ENCODE measurements at regions not wholly inside any gene's neighbourhood (a gene's known extent, or its start where the extent isn't known, plus 50 kb on each side); places are given as distances from the start of the nearest gene placed in this dataset.
"Not testable (repeated sequence)": the region's sequence is repeated elsewhere in the genome, so short reads cannot be mapped to it uniquely, and the experiment has no call there.

DNA sequence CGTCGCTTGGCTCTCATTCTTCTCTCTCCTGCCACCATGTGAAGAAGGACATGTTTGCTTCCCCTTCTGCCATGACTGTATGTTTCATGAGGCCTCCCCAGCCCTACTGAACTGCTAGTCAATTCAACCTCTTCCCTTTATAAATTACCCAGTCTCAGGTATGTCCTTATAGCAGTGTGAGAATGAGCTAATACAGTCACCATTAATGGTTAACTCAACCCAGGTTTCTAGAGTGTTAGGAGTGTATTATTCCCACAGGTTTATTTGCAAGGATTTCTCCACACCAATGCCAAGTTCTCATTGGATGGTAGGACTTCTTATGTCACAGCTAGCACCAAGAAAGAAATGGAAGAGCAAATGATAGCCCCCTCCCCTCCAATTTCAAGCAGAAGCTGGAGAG lies 71.9 kb downstream of the DYNAP start:
- Histone ChIP-seq H3K9me2 (replicated peaks; ENCODE audit: insufficient read depth) (no peaks in the 10 kb centered on the region), H3K36me3 (replicated peaks; ENCODE audit: insufficient read depth, low read depth) (no peaks in the 10 kb centered on the region), H3K79me2 (no peaks in the 10 kb centered on the region), H3K4me2 (no peak overlapping the region), H2AFZ (no peak overlapping the region), H3K27ac (no peak overlapping the region), H3K4me3 (no peak overlapping the region), H3K4me1 (ENCODE audit: insufficient read depth) (no peaks in the 10 kb centered on the region), H4K20me1 (ENCODE audit: insufficient read depth, poor library complexity, severe bottlenecking) (no peaks in the 10 kb centered on the region), H3K9me3 (ENCODE audit: low read depth) (no peaks in the 10 kb centered on the region), H3K27me3 (no peaks in the 10 kb centered on the region)
- no peak for TF ChIP-seq EZH2 (IDR thresholded peaks at IDR 0.05; ENCODE audit: borderline replicate concordance)
- TF ChIP-seq, protein P1, sequence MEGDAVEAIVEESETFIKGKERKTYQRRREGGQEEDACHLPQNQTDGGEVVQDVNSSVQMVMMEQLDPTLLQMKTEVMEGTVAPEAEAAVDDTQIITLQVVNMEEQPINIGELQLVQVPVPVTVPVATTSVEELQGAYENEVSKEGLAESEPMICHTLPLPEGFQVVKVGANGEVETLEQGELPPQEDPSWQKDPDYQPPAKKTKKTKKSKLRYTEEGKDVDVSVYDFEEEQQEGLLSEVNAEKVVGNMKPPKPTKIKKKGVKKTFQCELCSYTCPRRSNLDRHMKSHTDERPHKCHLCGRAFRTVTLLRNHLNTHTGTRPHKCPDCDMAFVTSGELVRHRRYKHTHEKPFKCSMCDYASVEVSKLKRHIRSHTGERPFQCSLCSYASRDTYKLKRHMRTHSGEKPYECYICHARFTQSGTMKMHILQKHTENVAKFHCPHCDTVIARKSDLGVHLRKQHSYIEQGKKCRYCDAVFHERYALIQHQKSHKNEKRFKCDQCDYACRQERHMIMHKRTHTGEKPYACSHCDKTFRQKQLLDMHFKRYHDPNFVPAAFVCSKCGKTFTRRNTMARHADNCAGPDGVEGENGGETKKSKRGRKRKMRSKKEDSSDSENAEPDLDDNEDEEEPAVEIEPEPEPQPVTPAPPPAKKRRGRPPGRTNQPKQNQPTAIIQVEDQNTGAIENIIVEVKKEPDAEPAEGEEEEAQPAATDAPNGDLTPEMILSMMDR (IDR thresholded peaks at IDR 0.05; ENCODE audit: poor library complexity), result no peak
- TF ChIP-seq EZH2phosphoT487 (IDR thresholded peaks at IDR 0.05; ENCODE audit: low read depth, severe bottlenecking, unreplicated experiment), result no peak
- DNase-seq (ENCODE audit: low spot score), result no peak
- WGBS (ENCODE audit: low lambda C conversion rate, missing lambda C conversion rate), result 97% methylated on average over 2 of the region's 2 CpGs

DNA sequence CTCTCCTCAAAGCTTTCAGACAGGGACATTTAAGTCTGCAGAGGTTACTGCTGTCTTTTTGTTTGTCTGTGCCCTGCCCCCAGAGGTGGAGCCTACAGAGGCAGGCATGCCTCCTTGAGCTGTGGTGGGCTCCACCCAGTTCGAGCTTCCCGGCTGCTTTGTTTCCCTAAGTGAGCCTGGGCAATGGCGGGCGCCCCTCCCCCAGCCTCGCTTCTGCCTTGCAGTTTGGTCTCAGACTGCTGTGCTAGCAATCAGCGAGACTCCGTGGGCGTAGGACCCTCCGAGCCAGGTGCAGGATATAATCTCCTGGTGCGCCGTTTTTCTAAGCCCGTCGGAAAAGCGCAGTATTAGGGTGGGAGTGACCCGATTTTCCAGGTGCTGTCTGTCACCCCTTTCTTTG lies 78.7 kb downstream of the DYNAP start:
- not testable (repeated sequence) for H3K4me3 ChIP-seq; H3K9me2 ChIP-seq (replicated peaks; ENCODE audit: insufficient read depth); H4K20me1 ChIP-seq (ENCODE audit: insufficient read depth, poor library complexity, severe bottlenecking); H3K27ac ChIP-seq; H3K9me3 ChIP-seq (ENCODE audit: low read depth); H3K4me1 ChIP-seq (ENCODE audit: insufficient read depth); H2AFZ ChIP-seq; H3K36me3 ChIP-seq (replicated peaks; ENCODE audit: insufficient read depth, low read depth); H3K27me3 ChIP-seq; DNase-seq (ENCODE audit: low spot score); H3K79me2 ChIP-seq; H3K4me2 ChIP-seq
- 98% methylated on average over 15 of the region's 15 CpGs for WGBS (ENCODE audit: low lambda C conversion rate, missing lambda C conversion rate)

DNA sequence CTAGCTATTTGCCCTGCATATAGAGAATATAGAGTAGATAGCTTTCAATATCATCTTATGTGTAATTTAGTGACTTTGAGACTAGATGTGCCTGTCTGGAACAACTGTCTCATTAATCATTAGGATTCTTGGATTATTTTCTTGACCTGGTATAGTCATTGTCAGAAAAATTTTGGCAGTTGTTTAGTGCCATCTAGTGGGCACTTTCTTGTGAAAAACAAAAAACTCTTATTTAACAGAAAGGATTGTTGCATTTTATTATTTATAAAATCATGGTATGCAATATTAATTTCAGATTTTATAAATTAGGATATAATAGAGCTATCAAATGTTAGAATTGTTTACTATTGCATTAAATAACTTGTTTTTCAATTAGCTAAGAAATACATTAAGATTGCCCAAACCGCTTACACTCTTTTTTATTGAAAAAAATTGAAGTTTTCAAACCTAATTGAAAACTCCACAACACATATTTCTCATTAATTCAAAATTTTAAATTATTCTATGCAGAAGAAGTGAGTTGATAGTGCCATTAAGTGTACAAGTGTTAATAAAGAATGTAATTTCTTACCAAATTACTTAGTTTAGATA lies 80.3 kb downstream of the DYNAP start:
- H3K27me3 ChIP-seq, result no peaks in the 10 kb centered on the region
- peak; percentile 52 for DNase-seq (ENCODE audit: low spot score)
- no peaks in the 10 kb centered on the region for H3K36me3 ChIP-seq (replicated peaks; ENCODE audit: insufficient read depth, low read depth)
- H3K9me2 ChIP-seq (replicated peaks; ENCODE audit: insufficient read depth), result no peaks in the 10 kb centered on the region
- no peak overlapping the region for H3K4me2 ChIP-seq
- no peak overlapping the region for H3K4me3 ChIP-seq
- no peaks in the 10 kb centered on the region for H3K4me1 ChIP-seq (ENCODE audit: insufficient read depth)
- H3K79me2 ChIP-seq, result no peaks in the 10 kb centered on the region
- H2AFZ ChIP-seq, result no peak overlapping the region
- no peak overlapping the region for H3K27ac ChIP-seq
- H3K9me3 ChIP-seq (ENCODE audit: low read depth), result no peaks in the 10 kb centered on the region
- TF ChIP-seq EZH2phosphoT487 (IDR thresholded peaks at IDR 0.05; ENCODE audit: low read depth, severe bottlenecking, unreplicated experiment) (no peak), EZH2 (IDR thresholded peaks at IDR 0.05; ENCODE audit: borderline replicate concordance) (no peak)
- TF ChIP-seq, protein P1 (IDR thresholded peaks at IDR 0.05; ENCODE audit: poor library complexity), result peak; percentile 75
- WGBS (ENCODE audit: low lambda C conversion rate, missing lambda C conversion rate), result 100% methylated on average over 1 of the region's 1 CpG
- H4K20me1 ChIP-seq (ENCODE audit: insufficient read depth, poor library complexity, severe bottlenecking), result no peaks in the 10 kb centered on the region

DNA sequence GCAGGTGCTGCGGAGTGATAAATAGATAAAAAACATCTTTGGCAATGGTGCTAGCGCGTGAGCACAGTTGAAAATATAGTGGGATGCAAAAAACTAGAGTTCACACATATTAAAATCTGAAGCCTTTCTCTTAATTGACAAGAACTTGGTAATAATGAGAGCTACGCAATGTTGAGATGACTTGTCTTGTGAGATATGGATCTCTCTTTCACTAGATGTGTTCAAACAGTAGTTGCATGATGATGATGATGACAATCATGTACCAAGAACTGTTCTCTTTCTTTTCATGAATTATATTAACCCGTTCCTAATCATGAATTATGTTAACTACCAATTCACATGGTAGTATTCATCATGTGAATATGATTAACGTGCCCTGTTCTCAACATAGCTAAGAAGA lies 81.1 kb downstream of the DYNAP start:
- TF ChIP-seq, protein P1 (IDR thresholded peaks at IDR 0.05; ENCODE audit: poor library complexity), result no peak
- TF ChIP-seq EZH2 (IDR thresholded peaks at IDR 0.05; ENCODE audit: borderline replicate concordance) (no peak), EZH2phosphoT487 (IDR thresholded peaks at IDR 0.05; ENCODE audit: low read depth, severe bottlenecking, unreplicated experiment) (no peak)
- Histone ChIP-seq H2AFZ (no peak overlapping the region), H3K36me3 (replicated peaks; ENCODE audit: insufficient read depth, low read depth) (no peaks in the 10 kb centered on the region), H3K4me2 (no peak overlapping the region), H3K27ac (peak overlapping the region; percentile 71), H3K9me3 (ENCODE audit: low read depth) (no peaks in the 10 kb centered on the region), H3K9me2 (replicated peaks; ENCODE audit: insufficient read depth) (no peaks in the 10 kb centered on the region), H3K4me3 (no peak overlapping the region), H4K20me1 (ENCODE audit: insufficient read depth, poor library complexity, severe bottlenecking) (no peaks in the 10 kb centered on the region), H3K79me2 (no peaks in the 10 kb centered on the region), H3K4me1 (ENCODE audit: insufficient read depth) (no peaks in the 10 kb centered on the region), H3K27me3 (no peaks in the 10 kb centered on the region)
- WGBS (ENCODE audit: low lambda C conversion rate, missing lambda C conversion rate), result 96% methylated on average over 6 of the region's 6 CpGs
- no peak for DNase-seq (ENCODE audit: low spot score)

Data from hepatocyte (in vitro differentiated cells).